ENCODE measurements at regions not wholly inside any gene's neighbourhood (a gene's known extent, or its start where the extent isn't known, plus 50 kb on each side); places are given as distances from the start of the nearest gene placed in this dataset.

GRCh38 chr5:164687391-164687790 is 1182.0 kb downstream of the MAT2B start:
- TF ChIP-seq, protein P1, sequence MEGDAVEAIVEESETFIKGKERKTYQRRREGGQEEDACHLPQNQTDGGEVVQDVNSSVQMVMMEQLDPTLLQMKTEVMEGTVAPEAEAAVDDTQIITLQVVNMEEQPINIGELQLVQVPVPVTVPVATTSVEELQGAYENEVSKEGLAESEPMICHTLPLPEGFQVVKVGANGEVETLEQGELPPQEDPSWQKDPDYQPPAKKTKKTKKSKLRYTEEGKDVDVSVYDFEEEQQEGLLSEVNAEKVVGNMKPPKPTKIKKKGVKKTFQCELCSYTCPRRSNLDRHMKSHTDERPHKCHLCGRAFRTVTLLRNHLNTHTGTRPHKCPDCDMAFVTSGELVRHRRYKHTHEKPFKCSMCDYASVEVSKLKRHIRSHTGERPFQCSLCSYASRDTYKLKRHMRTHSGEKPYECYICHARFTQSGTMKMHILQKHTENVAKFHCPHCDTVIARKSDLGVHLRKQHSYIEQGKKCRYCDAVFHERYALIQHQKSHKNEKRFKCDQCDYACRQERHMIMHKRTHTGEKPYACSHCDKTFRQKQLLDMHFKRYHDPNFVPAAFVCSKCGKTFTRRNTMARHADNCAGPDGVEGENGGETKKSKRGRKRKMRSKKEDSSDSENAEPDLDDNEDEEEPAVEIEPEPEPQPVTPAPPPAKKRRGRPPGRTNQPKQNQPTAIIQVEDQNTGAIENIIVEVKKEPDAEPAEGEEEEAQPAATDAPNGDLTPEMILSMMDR (conservative IDR thresholded peaks at IDR 0.05; ENCODE audit: low read length), result no peak
- TF ChIP-seq EZH2phosphoT487 (IDR thresholded peaks at IDR 0.05; ENCODE audit: borderline replicate concordance, low read depth, low read length), result no peak
